ENCODE measurements at regions not wholly inside any gene's neighbourhood (a gene's known extent, or its start where the extent isn't known, plus 50 kb on each side); places are given as distances from the start of the nearest gene placed in this dataset.

DNA sequence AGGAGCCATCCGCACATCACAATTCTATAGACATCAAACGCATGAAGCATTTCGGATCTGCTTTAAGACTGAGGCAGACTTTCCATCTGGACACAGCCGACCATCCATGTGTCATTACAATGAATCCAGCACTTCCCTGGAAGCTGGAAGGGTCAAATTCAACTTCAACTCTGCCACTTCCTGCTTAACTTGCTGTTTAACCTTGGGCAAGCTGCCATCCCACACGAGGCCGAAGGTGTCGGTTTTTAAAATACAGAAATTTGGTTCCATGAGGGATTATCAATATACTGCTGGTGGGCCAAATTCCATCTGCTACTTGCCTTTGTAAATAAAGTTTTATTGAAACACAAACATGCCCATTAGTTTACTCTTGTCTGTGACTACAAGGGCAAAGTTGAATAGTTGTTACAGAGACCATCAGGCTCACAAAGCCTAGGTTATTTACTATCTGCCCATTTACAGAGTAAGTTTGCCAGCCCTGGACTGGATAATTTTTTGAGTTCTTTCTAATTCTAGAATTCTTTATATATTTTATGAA, 134.6 kb downstream of the FAM204A start:
- TF ChIP-seq, protein P1, sequence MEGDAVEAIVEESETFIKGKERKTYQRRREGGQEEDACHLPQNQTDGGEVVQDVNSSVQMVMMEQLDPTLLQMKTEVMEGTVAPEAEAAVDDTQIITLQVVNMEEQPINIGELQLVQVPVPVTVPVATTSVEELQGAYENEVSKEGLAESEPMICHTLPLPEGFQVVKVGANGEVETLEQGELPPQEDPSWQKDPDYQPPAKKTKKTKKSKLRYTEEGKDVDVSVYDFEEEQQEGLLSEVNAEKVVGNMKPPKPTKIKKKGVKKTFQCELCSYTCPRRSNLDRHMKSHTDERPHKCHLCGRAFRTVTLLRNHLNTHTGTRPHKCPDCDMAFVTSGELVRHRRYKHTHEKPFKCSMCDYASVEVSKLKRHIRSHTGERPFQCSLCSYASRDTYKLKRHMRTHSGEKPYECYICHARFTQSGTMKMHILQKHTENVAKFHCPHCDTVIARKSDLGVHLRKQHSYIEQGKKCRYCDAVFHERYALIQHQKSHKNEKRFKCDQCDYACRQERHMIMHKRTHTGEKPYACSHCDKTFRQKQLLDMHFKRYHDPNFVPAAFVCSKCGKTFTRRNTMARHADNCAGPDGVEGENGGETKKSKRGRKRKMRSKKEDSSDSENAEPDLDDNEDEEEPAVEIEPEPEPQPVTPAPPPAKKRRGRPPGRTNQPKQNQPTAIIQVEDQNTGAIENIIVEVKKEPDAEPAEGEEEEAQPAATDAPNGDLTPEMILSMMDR (conservative IDR thresholded peaks at IDR 0.05), result no peak
- no peak for TF ChIP-seq ZFX (IDR thresholded peaks at IDR 0.05)
